HCT116 (cell line): ENCODE measurements at regions not wholly inside any gene's neighbourhood (a gene's known extent, or its start where the extent isn't known, plus 50 kb on each side); places are given as distances from the start of the nearest gene placed in this dataset.

Experiments used
- ATAC-seq: fragments of 200-7000 bp; cut with Tn5 transposase; 2 replicates; pipeline ENCODE4 v1.9.1; 2020; ENCODE audit warnings: mild to moderate bottlenecking, moderate library complexity
- BruUV-seq: library from RNA; stranded (reverse); fragments of 400-500 nt; replicated peaks from 2 replicates; lab custom pipeline; 2021; lab: Mats Ljungman, UMichigan
- CTCF ChIA-PET: fragments of 300-600 bp; sonication (Branson Sonifier 250); formaldehyde crosslinking; loops from one replicate; lab custom pipeline; 2021; ENCODE audit warnings: antibody characterized with exemption; lab: Charles Lee
- POLR2A ChIA-PET: fragments of 300-600, 350-600 bp; sonication (Branson Sonifier 250); formaldehyde crosslinking; loops from one replicate; lab custom pipeline; 2021; ENCODE audit warnings: antibody characterized with exemption; lab: Charles Lee
- RAD21 ChIA-PET, 2 experiments: fragments of 300-600 bp; sonication (Branson Sonifier 250); formaldehyde crosslinking; loops; one replicate each; lab custom pipeline; 2023; ENCODE audit warnings: low total read pairs in 2 of 2; ENCODE audit not compliant: uncharacterized antibody in 2 of 2, unreplicated experiment in 2 of 2, low non-redundant PET in 1 of 2; lab: Charles Lee
- DNase-seq: peaks from one replicate; pipeline ENCODE4 v3.0.0-alpha.2; 2010; ENCODE audit warnings: low read depth, low spot score
- H2AFZ ChIP-seq: fragments of 200-600 bp; shearing (Covaris generic), sonication (generic); 2 replicates; pipeline ENCODE4 v1.6.1; 2017; ENCODE audit warnings: low read depth, mixed run types, mixed read lengths, antibody characterized with exemption, low read length; ENCODE audit not compliant: poor library complexity, severe bottlenecking
- H3K27ac ChIP-seq: 2 replicates; pipeline ENCODE4 v1.5.1; 2012; ENCODE audit warnings: low read depth, low read length
- H3K27me3 ChIP-seq: fragments of 200-600 bp; sonication (generic); 2 replicates; pipeline ENCODE4 v1.6.1; 2016; ENCODE audit warnings: mixed run types, low read length, mixed read lengths; ENCODE audit not compliant: insufficient read depth
- H3K36me3 ChIP-seq, 2 experiments: fragments of 200-500 bp in 1 of 2; fragments of 200-600 bp in 1 of 2; sonication (Bioruptor generic) in 1 of 2; sonication (generic) in 1 of 2; 2 replicates each; pipeline versions ENCODE4 v1.5.1 to v1.6.1; 2014 to 2016; ENCODE audit warnings: low read length in 2 of 2, inconsistent platforms in 1 of 2, mixed read lengths in 1 of 2, mixed run types in 1 of 2; ENCODE audit not compliant: insufficient read depth in 2 of 2, control insufficient read depth in 1 of 2
- H3K4me1 ChIP-seq, 2 experiments: fragments of 200-600 bp in 1 of 2; sonication (generic) in 1 of 2; 2 replicates each; pipeline versions ENCODE4 v1.5.1 to v1.6.1; 2012 to 2017; ENCODE audit warnings: low read length in 2 of 2, inconsistent platforms in 1 of 2, mild to moderate bottlenecking in 1 of 2, mixed read lengths in 1 of 2, mixed run types in 1 of 2, moderate library complexity in 1 of 2; ENCODE audit not compliant: insufficient read depth in 2 of 2, control insufficient read depth in 1 of 2
- H3K4me2 ChIP-seq: fragments of 200-600 bp; sonication (generic); 2 replicates; pipeline ENCODE4 v1.6.1; 2017; ENCODE audit warnings: mixed run types, low read length, mixed read lengths
- H3K4me3 ChIP-seq, 2 experiments: fragments of 200-600 bp in 1 of 2; sonication (generic) in 1 of 2; replicated peaks in 1 of 2; 2 replicates each; pipeline ENCODE4 v1.5.1; 2011 to 2016; ENCODE audit warnings: low read length in 2 of 2, control low read depth in 1 of 2, low read depth in 1 of 2, mild to moderate bottlenecking in 1 of 2, mixed read lengths in 1 of 2, mixed run types in 1 of 2
- H3K79me2 ChIP-seq: fragments of 200-600 bp; sonication (generic); 2 replicates; pipeline ENCODE4 v1.6.1; 2017; ENCODE audit warnings: mild to moderate bottlenecking, mixed run types, low read length, moderate library complexity, mixed read lengths; ENCODE audit not compliant: insufficient read depth
- H3K9ac ChIP-seq: fragments of 200-600 bp; sonication (generic); 2 replicates; pipeline ENCODE4 v1.6.1; 2016; ENCODE audit warnings: low read length, mixed read lengths
- H3K9me2 ChIP-seq: fragments of 200-600 bp; sonication (generic), shearing (Covaris generic); 2 replicates; pipeline ENCODE4 v1.6.1; 2017; ENCODE audit warnings: mixed run types, mild to moderate bottlenecking, moderate library complexity; ENCODE audit not compliant: insufficient read depth
- H3K9me3 ChIP-seq, 2 experiments: fragments of 200-500 bp in 1 of 2; fragments of 200-600 bp in 1 of 2; sonication (Bioruptor generic) in 1 of 2; sonication (generic) in 1 of 2; 2 replicates each; pipeline ENCODE4 v1.6.1; 2014 to 2017; ENCODE audit warnings: low read length in 2 of 2, mixed read lengths in 2 of 2, inconsistent platforms in 1 of 2, low read depth in 1 of 2, mild to moderate bottlenecking in 1 of 2, mixed run types in 1 of 2, moderate library complexity in 1 of 2; ENCODE audit not compliant: control insufficient read depth in 1 of 2, insufficient read depth in 1 of 2
- H4K20me1 ChIP-seq: fragments of 200-600 bp; sonication (generic), shearing (Covaris generic); 2 replicates; pipeline ENCODE4 v1.6.1; 2017; ENCODE audit warnings: mixed run types, mild to moderate bottlenecking, moderate library complexity; ENCODE audit not compliant: insufficient read depth
- ATF3 ChIP-seq: IDR thresholded peaks from 2 replicates; pipeline ENCODE4 v1.6.1; 2012
- CEBPB ChIP-seq: IDR thresholded peaks from 2 replicates; pipeline ENCODE4 v1.6.1; 2012; ENCODE audit warnings: low read depth
- CTCF ChIP-seq, 3 experiments: fragments of 200-600 bp in 1 of 3; sonication (generic) in 1 of 3; IDR thresholded peaks in 2 of 3; conservative IDR thresholded peaks in 1 of 3; 2 replicates each; pipeline ENCODE4 v1.5.1; 2012 to 2017; ENCODE audit warnings: low read depth in 2 of 3, low read length in 2 of 3, antibody characterized with exemption in 1 of 3, borderline replicate concordance in 1 of 3, control low read depth in 1 of 3, mild to moderate bottlenecking in 1 of 3, mixed read lengths in 1 of 3, mixed run types in 1 of 3, moderate library complexity in 1 of 3; ENCODE audit not compliant: insufficient read depth in 1 of 3
- EGR1 ChIP-seq: IDR thresholded peaks from 2 replicates; pipeline ENCODE4 v1.6.1; 2012; ENCODE audit warnings: low read depth
- EZH2 ChIP-seq: fragments of 200-600 bp; sonication (generic); IDR thresholded peaks from 2 replicates; pipeline ENCODE4 v1.6.1; 2017; ENCODE audit warnings: antibody characterized with exemption, mixed run types
- EZH2phosphoT487 ChIP-seq: fragments of 200-600 bp; IDR thresholded peaks from 2 replicates; pipeline ENCODE4 v1.6.1; 2018; ENCODE audit warnings: antibody characterized with exemption, borderline replicate concordance
- FOSL1 ChIP-seq: IDR thresholded peaks from 2 replicates; pipeline ENCODE4 v1.6.1; 2012; ENCODE audit warnings: low read depth
- POLR2A ChIP-seq: IDR thresholded peaks from 2 replicates; pipeline ENCODE4 v1.7.0; 2011; ENCODE audit warnings: borderline replicate concordance; ENCODE audit not compliant: insufficient read depth, insufficient read length; ENCODE audit errors: extremely low read depth
- POLR2AphosphoS5 ChIP-seq: IDR thresholded peaks from 2 replicates; pipeline ENCODE4 v1.6.1; 2011; ENCODE audit warnings: mild to moderate bottlenecking, low read depth, low read length, moderate library complexity
- RAD21 ChIP-seq: IDR thresholded peaks from 2 replicates; pipeline ENCODE4 v1.6.1; 2012; ENCODE audit warnings: low read depth, mild to moderate bottlenecking
- SP1 ChIP-seq: IDR thresholded peaks from 2 replicates; pipeline ENCODE4 v1.6.1; 2012; ENCODE audit warnings: low read depth
- TCF7L2 ChIP-seq: IDR thresholded peaks from 2 replicates; pipeline ENCODE4 v1.7.0; 2011; ENCODE audit warnings: borderline replicate concordance, inconsistent platforms; ENCODE audit not compliant: insufficient read depth, insufficient read length; ENCODE audit errors: extremely low read depth
- YY1 ChIP-seq: IDR thresholded peaks from 2 replicates; pipeline ENCODE4 v1.6.1; 2011; ENCODE audit warnings: low read length, low read depth, moderate library complexity, mild to moderate bottlenecking; ENCODE audit not compliant: insufficient replicate concordance; ENCODE audit errors: extremely low read depth
- ZBTB33 ChIP-seq: IDR thresholded peaks from 2 replicates; pipeline ENCODE4 v1.6.1; 2011; ENCODE audit warnings: mild to moderate bottlenecking, low read length, moderate library complexity; ENCODE audit not compliant: insufficient replicate concordance; ENCODE audit errors: extremely low read depth
- ZFX ChIP-seq: fragments of 450-650 bp; IDR thresholded peaks from 2 replicates; pipeline ENCODE4 v1.6.1; 2017
- ZNF274 ChIP-seq: fragments of 200-500 bp; sonication (Bioruptor generic); IDR thresholded peaks from 2 replicates; pipeline ENCODE4 v1.6.1; 2014; ENCODE audit warnings: mild to moderate bottlenecking, low read depth, low read length, inconsistent platforms
- intact Hi-C: fragments of 100-400 bp; cut with micrococcal nuclease; formaldehyde crosslinking; loops from 2 replicates; pipeline ENCODE4 v1.10.0; 2022

GRCh38 chrY:15289821-15290220, 765.5 kb downstream of the NLGN4Y start (continued):
- no peak for TF ChIP-seq CEBPB
- TF ChIP-seq POLR2A: no peak
- no peak for TF ChIP-seq POLR2AphosphoS5
- no peak for TF ChIP-seq SP1
- TF ChIP-seq TCF7L2: no peak
- TF ChIP-seq RAD21: no peak
- TF ChIP-seq EZH2phosphoT487: no peak
- TF ChIP-seq, all 23 proteins: peak for 0

- ChIA-PET POLR2A (no interaction called here), RAD21 (no interaction called here), CTCF (no interaction called here)
- DNase-seq (no peak), ATAC-seq (no peak)
- H3K27me3 ChIP-seq: no peaks in the 10 kb centered on the region
- H3K9ac ChIP-seq: no peak overlapping the region
- H2AFZ ChIP-seq: no peak overlapping the region
- no peaks in the 10 kb centered on the region for H3K9me2 ChIP-seq
- BruUV-seq: no TSS peak
- H3K27ac ChIP-seq: no peak overlapping the region
- no peak overlapping the region for H3K4me3 ChIP-seq
- H3K9me3 ChIP-seq: no peaks in the 10 kb centered on the region
- H3K4me2 ChIP-seq: no peak overlapping the region
- intact Hi-C loops: no loop called here
- H3K4me1 ChIP-seq: no peaks in the 10 kb centered on the region
- no peaks in the 10 kb centered on the region for H3K36me3 ChIP-seq
- H3K79me2 ChIP-seq: no peaks in the 10 kb centered on the region
- no peaks in the 10 kb centered on the region for H4K20me1 ChIP-seq
- TF ChIP-seq CTCF (IDR thresholded peaks at IDR 0.05 in 2 of 3, conservative IDR thresholded peaks at IDR 0.05 in 1 of 3; ENCODE audit: borderline replicate concordance in 1 of 3, insufficient read depth in 1 of 3, low read depth in 2 of 3, low read length in 2 of 3) (no peak), ZFX (no peak), ZBTB33 (no peak), EZH2phosphoT487 (no peak), EZH2 (no peak), POLR2A (no peak), CEBPB (no peak), ZNF274 (no peak), ATF3 (no peak), YY1 (no peak), FOSL1 (no peak), EGR1 (no peak), POLR2AphosphoS5 (no peak)
These were observed 768.6 kb downstream of the NLGN4Y start for GRCh38 chrY:15292881-15293280.
